ENCODE measurements at regions not wholly inside any gene's neighbourhood (a gene's known extent, or its start where the extent isn't known, plus 50 kb on each side); places are given as distances from the start of the nearest gene placed in this dataset.

DNA sequence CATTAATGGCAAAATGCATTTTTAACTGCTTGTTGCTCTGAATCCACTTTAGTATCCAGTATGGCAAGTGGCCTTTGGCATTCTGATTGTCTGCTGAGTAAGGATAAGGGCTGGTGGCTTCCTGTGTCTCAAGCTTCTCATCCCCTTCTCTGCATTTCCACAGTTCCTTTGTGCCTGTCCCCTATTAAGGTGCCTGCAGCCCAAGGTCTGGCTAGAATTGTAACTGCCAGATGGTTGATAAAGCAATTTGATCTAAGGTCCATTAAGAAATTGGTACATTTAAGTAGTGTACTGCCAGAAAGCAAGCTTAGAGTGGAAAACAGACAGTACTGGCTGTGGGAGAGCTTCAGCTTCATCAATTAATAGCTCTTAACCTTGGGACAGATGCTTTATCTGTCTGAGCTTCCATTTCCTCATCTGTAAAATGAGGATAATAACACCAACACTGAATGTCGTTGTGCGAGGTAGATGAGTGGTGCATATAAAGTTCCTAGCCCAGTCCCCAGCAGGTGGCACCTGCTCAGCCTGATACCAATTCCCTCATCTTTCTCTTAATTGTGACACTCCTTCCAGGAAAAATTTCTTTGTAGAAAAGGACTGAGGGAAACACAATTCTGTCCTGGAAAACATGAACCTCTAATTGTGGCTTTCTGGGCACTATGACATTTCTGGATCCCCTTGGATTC is 570.6 kb upstream of the GCFC2 start:
- H3K4me3 ChIP-seq (replicated peaks in 1 of 3; ENCODE audit: insufficient read depth in 1 of 3, low read depth in 1 of 3, low read length in 3 of 3): no peak overlapping the region
- H3K36me3 ChIP-seq (ENCODE audit: control insufficient read depth in 2 of 2, extremely low read depth in 1 of 2, insufficient read depth in 2 of 2, low read length in 2 of 2): no peaks in the 10 kb centered on the region
- no peaks in the 10 kb centered on the region for H3K4me1 ChIP-seq (ENCODE audit: control insufficient read depth, extremely low read depth, insufficient read depth, low read length)
- TF ChIP-seq, protein P1, sequence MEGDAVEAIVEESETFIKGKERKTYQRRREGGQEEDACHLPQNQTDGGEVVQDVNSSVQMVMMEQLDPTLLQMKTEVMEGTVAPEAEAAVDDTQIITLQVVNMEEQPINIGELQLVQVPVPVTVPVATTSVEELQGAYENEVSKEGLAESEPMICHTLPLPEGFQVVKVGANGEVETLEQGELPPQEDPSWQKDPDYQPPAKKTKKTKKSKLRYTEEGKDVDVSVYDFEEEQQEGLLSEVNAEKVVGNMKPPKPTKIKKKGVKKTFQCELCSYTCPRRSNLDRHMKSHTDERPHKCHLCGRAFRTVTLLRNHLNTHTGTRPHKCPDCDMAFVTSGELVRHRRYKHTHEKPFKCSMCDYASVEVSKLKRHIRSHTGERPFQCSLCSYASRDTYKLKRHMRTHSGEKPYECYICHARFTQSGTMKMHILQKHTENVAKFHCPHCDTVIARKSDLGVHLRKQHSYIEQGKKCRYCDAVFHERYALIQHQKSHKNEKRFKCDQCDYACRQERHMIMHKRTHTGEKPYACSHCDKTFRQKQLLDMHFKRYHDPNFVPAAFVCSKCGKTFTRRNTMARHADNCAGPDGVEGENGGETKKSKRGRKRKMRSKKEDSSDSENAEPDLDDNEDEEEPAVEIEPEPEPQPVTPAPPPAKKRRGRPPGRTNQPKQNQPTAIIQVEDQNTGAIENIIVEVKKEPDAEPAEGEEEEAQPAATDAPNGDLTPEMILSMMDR (IDR thresholded peaks at IDR 0.05; ENCODE audit: extremely low read depth in 1 of 2, insufficient read depth in 1 of 2, low read depth in 1 of 2, low read length in 2 of 2): no peak
- TF ChIP-seq GATA2 (IDR thresholded peaks at IDR 0.05; ENCODE audit: insufficient read depth, insufficient read length, low read depth, low read length) (no peak), MYC (IDR thresholded peaks at IDR 0.05; ENCODE audit: low read depth, low read length) (no peak), POLR2A (IDR thresholded peaks at IDR 0.05; ENCODE audit: low read depth, low read length) (no peak), JUN (IDR thresholded peaks at IDR 0.05; ENCODE audit: borderline replicate concordance, insufficient read depth, insufficient read length, low read depth) (no peak), POLR2AphosphoS5 (IDR thresholded peaks at IDR 0.05; ENCODE audit: insufficient read depth, low read depth, low read length) (no peak), FOS (IDR thresholded peaks at IDR 0.05; ENCODE audit: borderline replicate concordance, insufficient read depth, low read length) (no peak), EZH2 (IDR thresholded peaks at IDR 0.05; ENCODE audit: borderline replicate concordance, low read depth, low read length, severe bottlenecking) (no peak)
- TF ChIP-seq, protein P2, sequence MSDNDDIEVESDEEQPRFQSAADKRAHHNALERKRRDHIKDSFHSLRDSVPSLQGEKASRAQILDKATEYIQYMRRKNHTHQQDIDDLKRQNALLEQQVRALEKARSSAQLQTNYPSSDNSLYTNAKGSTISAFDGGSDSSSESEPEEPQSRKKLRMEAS (IDR thresholded peaks at IDR 0.05; ENCODE audit: insufficient read depth, insufficient read length): no peak
- no peak overlapping the region for H3K9ac ChIP-seq (replicated peaks; ENCODE audit: extremely low read depth, insufficient read depth, low read length)
- no peak overlapping the region for H3K27ac ChIP-seq (ENCODE audit: insufficient read depth, low read depth, low read length)
- DNase-seq (ENCODE audit: low read depth, low spot score) (no peak), FAIRE-seq (no peak)
- intact Hi-C loops (cut with micrococcal nuclease) (no loop called here), dilution Hi-C loops (cut with MboI; ENCODE audit: extremely low pct_ligation_motif_present, low sequenced_read_pairs) (no loop called here)
- H3K79me2 ChIP-seq (ENCODE audit: control insufficient read depth, insufficient read depth, low read length): no peaks in the 10 kb centered on the region
- no TSS peak for BruUV-seq (replicated peaks)
- ChIA-PET POLR2A (no interaction called here), CTCF (no interaction called here)
- H3K9me3 ChIP-seq (replicated peaks; ENCODE audit: control insufficient read depth, insufficient read depth, low read length): peaks cover 2% of the 10 kb centered on the region
- no peaks in the 10 kb centered on the region for H4K20me1 ChIP-seq (replicated peaks; ENCODE audit: control insufficient read depth, extremely low read depth, insufficient read depth, low read length)
- H3K27me3 ChIP-seq (ENCODE audit: control insufficient read depth in 2 of 2, insufficient read depth in 2 of 2, low read length in 2 of 2): no peaks in the 10 kb centered on the region
- H3K9me1 ChIP-seq (replicated peaks; ENCODE audit: control insufficient read depth, extremely low read depth, insufficient read depth, low read length): no peaks in the 10 kb centered on the region
- no peak overlapping the region for H3K4me2 ChIP-seq (ENCODE audit: insufficient read depth, low read length)
- H2AFZ ChIP-seq (ENCODE audit: low read depth, low read length): no peak overlapping the region

All from endothelial cell of umbilical vein (primary cell).